GM23338 (cell line): ENCODE measurements at regions not wholly inside any gene's neighbourhood (a gene's known extent, or its start where the extent isn't known, plus 50 kb on each side); places are given as distances from the start of the nearest gene placed in this dataset.

ENCODE experiments used
- ATAC-seq: fragments of 200-7000 bp; cut with Tn5 transposase; 3 replicates; pipeline ENCODE4 v1.9.1; 2020
- DNase-seq: peaks from one replicate; pipeline ENCODE4 v3.0.0-alpha.2; 2015; ENCODE audit warnings: low spot score
- H2AFZ ChIP-seq: fragments of 200-600 bp; sonication (generic); 2 replicates; pipeline ENCODE4 v1.8.0; 2016; ENCODE audit warnings: antibody characterized with exemption, mild to moderate bottlenecking, moderate library complexity
- H3F3A ChIP-seq: fragments of 200-600 bp; sonication (generic); replicated peaks from 2 replicates; pipeline ENCODE4 v1.8.0; 2017; ENCODE audit warnings: antibody characterized with exemption, mixed run types, low read depth
- H3K27ac ChIP-seq: fragments of 200-600 bp; sonication (generic); 2 replicates; pipeline ENCODE4 v1.6.1; 2016; ENCODE audit warnings: low read depth
- H3K27me3 ChIP-seq: fragments of 200-600 bp; sonication (generic); 2 replicates; pipeline ENCODE4 v1.8.0; 2016; ENCODE audit warnings: mild to moderate bottlenecking, mixed run types, moderate library complexity; ENCODE audit not compliant: insufficient read depth
- H3K36me3 ChIP-seq: fragments of 200-600 bp; sonication (generic); 2 replicates; pipeline ENCODE4 v1.8.0; 2016; ENCODE audit warnings: mild to moderate bottlenecking; ENCODE audit not compliant: insufficient read depth
- H3K4me1 ChIP-seq: fragments of 200-600 bp; sonication (generic); 2 replicates; pipeline ENCODE4 v1.8.0; 2016; ENCODE audit warnings: mild to moderate bottlenecking, moderate library complexity; ENCODE audit not compliant: insufficient read depth
- H3K4me2 ChIP-seq: fragments of 200-600 bp; sonication (generic); 2 replicates; pipeline ENCODE4 v1.7.1; 2017; ENCODE audit warnings: mixed run types
- H3K4me3 ChIP-seq: fragments of 200-600 bp; sonication (generic); 2 replicates; pipeline ENCODE4 v1.6.1; 2016; ENCODE audit warnings: mixed run types
- H3K79me2 ChIP-seq: fragments of 200-600 bp; sonication (generic); replicated peaks from 2 replicates; pipeline ENCODE4 v1.8.0; 2017; ENCODE audit warnings: mild to moderate bottlenecking; ENCODE audit not compliant: insufficient read depth
- H3K9me2 ChIP-seq: fragments of 200-600 bp; sonication (generic); 2 replicates; pipeline ENCODE4 v1.8.0; 2017; ENCODE audit not compliant: insufficient read depth
- H4K20me1 ChIP-seq: fragments of 200-600 bp; sonication (generic); replicated peaks from 2 replicates; pipeline ENCODE4 v1.8.0; 2017; ENCODE audit warnings: mild to moderate bottlenecking; ENCODE audit not compliant: insufficient read depth
- H3K27ac Mint-ChIP-seq: 2 replicates; pipeline ENCODE4 v1.8.0; 2020; ENCODE audit warnings: inconsistent platforms, mild to moderate bottlenecking, moderate library complexity, mixed read lengths
- H3K27me3 Mint-ChIP-seq: 3 replicates; pipeline ENCODE4 v1.8.0; 2022; ENCODE audit warnings: low read depth, mild to moderate bottlenecking, moderate library complexity, mixed read lengths, inconsistent platforms; ENCODE audit not compliant: insufficient read depth, poor library complexity
- H3K36me3 Mint-ChIP-seq: 3 replicates; pipeline ENCODE4 v1.8.0; 2021; ENCODE audit warnings: low read depth, mild to moderate bottlenecking, inconsistent platforms, moderate library complexity, mixed read lengths
- H3K4me1 Mint-ChIP-seq: 3 replicates; pipeline ENCODE4 v1.8.0; 2020; ENCODE audit warnings: mild to moderate bottlenecking, inconsistent platforms, mixed read lengths
- H3K4me3 Mint-ChIP-seq: 3 replicates; pipeline ENCODE4 v1.8.0; 2021; ENCODE audit warnings: moderate library complexity, mild to moderate bottlenecking, inconsistent platforms, mixed read lengths
- H3K9me3 Mint-ChIP-seq: 3 replicates; pipeline ENCODE4 v1.8.0; 2020; ENCODE audit warnings: moderate library complexity, mild to moderate bottlenecking, inconsistent platforms, mixed read lengths
- CREB1 ChIP-seq: fragments of 250-450 bp; sonication (Bioruptor Pico); IDR thresholded peaks from 2 replicates; pipeline ENCODE4 v1.5.0; 2020; ENCODE audit warnings: low read depth, mild to moderate bottlenecking, moderate library complexity
- JUNB ChIP-seq: IDR thresholded peaks from one replicate; pipeline ENCODE4 v1.6.1; 2016; ENCODE audit warnings: antibody characterized with exemption; ENCODE audit not compliant: unreplicated experiment
- NANOG ChIP-seq: IDR thresholded peaks from 2 replicates; pipeline ENCODE4 v1.6.1; 2016; ENCODE audit warnings: antibody characterized with exemption, borderline replicate concordance
- REST ChIP-seq: IDR thresholded peaks from one replicate; pipeline ENCODE4 v1.6.1; 2018; ENCODE audit warnings: antibody characterized with exemption; ENCODE audit not compliant: unreplicated experiment
- STAT1 ChIP-seq: IDR thresholded peaks from one replicate; pipeline ENCODE4 v1.6.1; 2016; ENCODE audit warnings: antibody characterized with exemption; ENCODE audit not compliant: unreplicated experiment
- ZNF114 ChIP-seq: fragments of 250-450 bp; sonication (Bioruptor Pico); IDR thresholded peaks from 2 replicates; pipeline ENCODE4 v1.5.0; 2020; ENCODE audit warnings: mild to moderate bottlenecking, moderate library complexity
- ZNF331 ChIP-seq: fragments of 250-450 bp; sonication (Bioruptor Pico); IDR thresholded peaks from 2 replicates; pipeline ENCODE4 v1.5.0; 2020; ENCODE audit warnings: low read depth, mild to moderate bottlenecking, moderate library complexity
- ZNF462 ChIP-seq: fragments of 250-450 bp; sonication (Bioruptor Pico); IDR thresholded peaks from 2 replicates; pipeline ENCODE4 v1.5.0; 2020; ENCODE audit warnings: mild to moderate bottlenecking, moderate library complexity

GRCh38 chr9:79985264-79985663 lies 413.5 kb downstream of the TLE4 start:
- H3K9me2 ChIP-seq, result peaks cover 4% of the 10 kb centered on the region; the same call in 1 of the 2 replicates
- Mint-ChIP-seq H3K4me1 (peaks cover 7% of the 10 kb centered on the region; the same call in 2 of the 3 replicates), H3K9me3 (no peaks in the 10 kb centered on the region; the same call in 2 of the 3 replicates), H3K36me3 (no peaks in the 10 kb centered on the region), H3K27ac (no peak overlapping the region), H3K4me3 (no peak overlapping the region), H3K27me3 (no peaks in the 10 kb centered on the region)
- H3K27ac ChIP-seq, result no peak overlapping the region
- H3K4me3 ChIP-seq, result no peak overlapping the region
- no peaks in the 10 kb centered on the region for H3K79me2 ChIP-seq
- H3F3A ChIP-seq, result no peaks in the 10 kb centered on the region
- TF ChIP-seq ZNF462 (CRISPR knock-in tag), result no peak
- no peaks in the 10 kb centered on the region for H4K20me1 ChIP-seq
- no peaks in the 10 kb centered on the region for H3K27me3 ChIP-seq
- DNase-seq (no peak), ATAC-seq (no peak)
- H3K4me1 ChIP-seq, result no peaks in the 10 kb centered on the region
- H3K4me2 ChIP-seq, result no peak overlapping the region
- H2AFZ ChIP-seq, result no peak overlapping the region
- H3K36me3 ChIP-seq, result no peaks in the 10 kb centered on the region

GRCh38 chr9:79984429-79985067 lies 412.8 kb downstream of the TLE4 start:
- ATAC-seq, result no peak
- Histone ChIP-seq H3K4me2 (no peak overlapping the region), H3K27ac (no peak overlapping the region), H3K36me3 (no peaks in the 10 kb centered on the region), H3K27me3 (no peaks in the 10 kb centered on the region), H3F3A (no peaks in the 10 kb centered on the region), H3K9me2 (peaks cover 4% of the 10 kb centered on the region; the same call in 1 of the 2 replicates), H3K4me3 (no peak overlapping the region), H4K20me1 (no peaks in the 10 kb centered on the region), H3K79me2 (no peaks in the 10 kb centered on the region), H3K4me1 (no peaks in the 10 kb centered on the region), H2AFZ (no peak overlapping the region)
- Mint-ChIP-seq H3K27ac (no peak overlapping the region), H3K4me3 (no peak overlapping the region), H3K36me3 (no peaks in the 10 kb centered on the region), H3K4me1 (peaks cover 7% of the 10 kb centered on the region; the same call in 2 of the 3 replicates), H3K27me3 (no peaks in the 10 kb centered on the region), H3K9me3 (no peaks in the 10 kb centered on the region; the same call in 2 of the 3 replicates)
- no peak for DNase-seq
- TF ChIP-seq ZNF114 (CRISPR knock-in tag), result no peak
- TF ChIP-seq JUNB, result no peak
- TF ChIP-seq STAT1, result no peak
- no peak for TF ChIP-seq REST
- no peak for TF ChIP-seq CREB1
- TF ChIP-seq ZNF331 (CRISPR knock-in tag), result no peak
- TF ChIP-seq NANOG, result no peak
